Activated CD4-positive, alpha-beta T cell treated with anti-CD3 and anti-CD28 coated beads, Interleukin-2, amount 50 U/mL, for 16 hours (primary cell): ENCODE measurements at regions not wholly inside any gene's neighbourhood (a gene's known extent, or its start where the extent isn't known, plus 50 kb on each side); places are given as distances from the start of the nearest gene placed in this dataset.
"Not testable (repeated sequence)": the region's sequence is repeated elsewhere in the genome, so short reads cannot be mapped to it uniquely, and the experiment has no call there.

Source experiments
- DNase-seq: peaks from one replicate; pipeline ENCODE4 v3.0.0-alpha.2; 2020

DNA sequence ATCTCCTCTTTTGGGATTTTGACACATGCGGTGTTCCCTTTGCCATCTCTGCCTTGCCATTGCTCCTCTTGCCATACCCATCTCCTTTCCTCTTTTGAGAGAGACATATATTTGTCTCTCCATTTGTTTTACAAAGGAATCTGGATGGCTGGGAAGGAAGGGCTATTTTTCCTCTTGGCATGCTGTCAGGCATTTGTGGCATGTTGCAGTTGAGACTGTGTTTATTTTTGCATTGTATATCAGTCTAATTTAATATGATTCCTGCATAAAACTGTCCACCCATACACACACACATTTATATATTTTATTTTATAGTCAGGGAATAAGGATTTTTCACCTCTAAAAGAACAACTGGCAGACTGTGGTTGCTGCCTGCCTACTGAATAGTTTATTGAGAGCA is 1105.8 kb upstream of the SEMA6A start:
- DNase-seq = no peak

DNA sequence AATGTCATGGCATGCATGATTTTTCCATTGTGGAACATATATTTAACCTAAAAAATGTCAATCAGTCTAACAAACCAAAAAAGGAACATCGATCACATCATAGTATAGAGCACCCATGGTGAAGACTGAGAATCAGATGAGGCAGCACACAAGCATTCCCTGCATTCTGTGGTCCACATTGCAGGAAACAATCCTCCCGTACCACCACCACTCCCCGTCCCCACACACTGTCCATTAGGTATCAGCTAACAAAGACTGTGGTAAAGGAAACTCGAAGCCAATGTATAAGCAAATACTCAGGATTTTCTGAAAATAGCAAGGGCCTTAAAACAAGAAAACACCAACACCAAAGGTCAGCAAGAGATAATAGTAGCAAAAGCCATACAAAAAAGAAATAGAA is 1104.4 kb upstream of the SEMA6A start:
- no peak for DNase-seq

DNA sequence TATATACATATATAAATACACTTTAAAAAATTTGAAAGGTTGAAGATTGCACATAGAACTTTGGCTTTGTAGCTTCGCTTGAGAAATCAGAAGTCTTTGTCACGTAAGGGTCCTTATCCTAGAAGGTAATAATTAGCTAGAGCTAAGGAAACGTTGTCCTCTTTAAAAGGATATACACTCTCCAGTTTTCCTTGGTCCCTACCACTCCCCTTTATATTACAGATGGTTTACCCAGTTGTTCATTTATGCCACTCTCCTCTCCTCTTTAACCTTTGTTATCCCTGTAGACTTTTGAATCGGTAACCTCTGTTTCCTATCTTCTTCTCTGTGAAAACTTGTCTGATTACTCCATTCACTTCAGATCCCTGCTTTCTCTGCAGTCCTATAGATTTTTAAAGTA is 1101.0 kb upstream of the SEMA6A start:
- no peak for DNase-seq

DNA sequence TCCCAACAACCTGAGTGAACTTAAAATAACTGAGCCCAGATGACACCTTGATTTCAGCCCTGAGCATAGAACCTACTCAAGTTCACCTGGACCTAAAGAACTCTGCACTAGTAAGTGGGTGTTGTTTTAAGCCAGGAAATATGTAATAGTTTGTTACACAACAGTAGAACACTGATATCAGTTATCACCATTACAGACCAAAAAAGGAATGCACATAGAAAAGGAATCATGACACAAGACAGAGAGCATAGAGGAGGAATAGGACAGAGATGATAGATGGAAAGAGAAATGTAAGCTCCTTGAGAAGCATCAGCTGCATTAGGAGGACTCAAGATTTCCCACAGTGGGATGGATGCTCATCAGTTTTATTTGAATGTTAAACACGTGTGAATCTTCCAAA is 1096.9 kb upstream of the SEMA6A start:
- no peak for DNase-seq

DNA sequence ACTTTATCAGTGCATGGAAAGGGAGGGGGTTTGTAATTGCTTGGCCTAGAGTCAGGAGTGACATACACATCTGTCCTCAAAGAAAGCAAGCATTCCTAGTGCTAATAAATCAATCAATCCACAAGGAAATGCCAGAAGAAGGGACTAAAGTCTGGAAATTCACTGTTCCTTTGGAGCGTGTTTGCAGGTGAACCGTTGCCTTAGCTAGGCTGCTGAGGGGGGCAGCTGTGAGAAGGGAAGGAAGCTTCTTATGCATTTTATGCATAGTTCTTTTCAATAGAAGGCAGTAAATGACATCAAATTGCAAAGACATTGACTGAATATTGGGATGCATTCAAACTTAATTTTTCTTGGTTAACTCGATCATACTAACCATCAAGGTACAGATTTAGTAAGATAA is 1092.5 kb upstream of the SEMA6A start:
- no peak for DNase-seq

DNA sequence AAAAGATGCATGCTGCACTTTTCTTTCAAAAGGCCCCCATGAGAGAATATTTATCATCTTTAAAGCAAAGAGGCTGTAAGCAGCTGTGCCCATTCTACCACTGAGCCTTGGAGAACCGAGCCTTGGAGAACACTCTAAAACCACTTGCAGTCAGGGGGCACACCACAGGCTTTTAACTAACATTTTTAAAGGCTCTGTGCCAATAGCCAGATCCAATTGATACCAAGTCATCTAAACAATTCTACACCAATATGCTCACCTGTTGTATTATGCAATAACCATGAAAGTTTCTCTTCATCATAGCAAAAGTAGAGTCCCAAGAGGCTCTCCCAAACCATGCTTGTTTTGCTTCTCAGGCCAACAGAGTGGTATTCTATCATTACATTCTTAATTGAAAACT is 1090.5 kb upstream of the SEMA6A start:
- no peak for DNase-seq

DNA sequence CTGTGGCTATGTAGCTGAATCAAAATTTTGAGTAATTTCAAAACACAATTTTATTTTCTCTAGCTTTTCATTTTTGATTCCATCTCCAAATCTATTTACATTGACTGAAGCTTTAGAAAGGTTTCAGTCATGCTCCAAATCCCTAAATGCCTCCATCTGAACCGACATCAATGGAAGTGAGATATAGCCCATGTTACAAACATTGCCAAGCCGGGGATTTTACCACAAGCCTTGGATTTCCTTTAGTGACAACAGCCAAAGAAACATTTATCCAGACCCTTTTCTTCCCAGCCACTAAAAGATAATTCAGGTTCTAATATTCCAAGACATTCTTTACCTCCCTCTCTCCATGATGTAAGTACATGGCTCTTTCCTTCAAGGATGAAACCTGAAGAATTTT is 1087.7 kb upstream of the SEMA6A start:
- DNase-seq = no peak

DNA sequence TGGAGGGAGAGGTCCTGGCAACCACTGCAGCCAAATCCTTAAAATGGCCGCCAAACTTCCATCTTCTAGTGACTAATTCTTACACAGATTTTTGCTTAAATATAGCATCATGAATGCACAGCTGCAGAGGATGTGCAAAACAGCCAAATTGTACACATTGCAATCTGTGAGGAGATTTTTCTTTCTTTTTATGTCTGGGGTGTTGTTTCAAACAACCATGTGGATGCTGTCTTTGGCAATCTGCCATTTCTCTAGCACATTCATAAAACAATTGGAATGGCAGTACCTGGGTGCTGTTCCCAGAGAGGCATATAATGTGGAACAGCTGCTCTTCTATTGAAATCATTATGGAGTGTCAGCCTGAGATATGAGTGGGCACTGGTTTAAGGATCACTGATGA is 1082.9 kb upstream of the SEMA6A start:
- DNase-seq = no peak

DNA sequence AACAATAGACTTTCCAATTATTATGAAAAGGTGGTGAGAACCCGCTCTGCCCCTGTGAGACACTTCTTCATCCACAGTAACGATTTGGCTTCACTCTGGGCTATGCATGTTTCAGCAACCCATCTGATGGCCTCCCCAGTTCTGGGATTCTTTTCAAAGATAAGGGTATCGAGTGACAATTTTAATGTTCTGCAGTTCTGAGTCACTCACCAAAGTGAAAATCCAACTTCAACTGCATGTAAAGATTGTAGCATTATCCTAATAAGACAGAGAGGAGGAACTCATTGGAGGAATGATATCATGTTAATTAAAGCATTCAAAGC is 1078.3 kb upstream of the SEMA6A start:
- DNase-seq = no peak

DNA sequence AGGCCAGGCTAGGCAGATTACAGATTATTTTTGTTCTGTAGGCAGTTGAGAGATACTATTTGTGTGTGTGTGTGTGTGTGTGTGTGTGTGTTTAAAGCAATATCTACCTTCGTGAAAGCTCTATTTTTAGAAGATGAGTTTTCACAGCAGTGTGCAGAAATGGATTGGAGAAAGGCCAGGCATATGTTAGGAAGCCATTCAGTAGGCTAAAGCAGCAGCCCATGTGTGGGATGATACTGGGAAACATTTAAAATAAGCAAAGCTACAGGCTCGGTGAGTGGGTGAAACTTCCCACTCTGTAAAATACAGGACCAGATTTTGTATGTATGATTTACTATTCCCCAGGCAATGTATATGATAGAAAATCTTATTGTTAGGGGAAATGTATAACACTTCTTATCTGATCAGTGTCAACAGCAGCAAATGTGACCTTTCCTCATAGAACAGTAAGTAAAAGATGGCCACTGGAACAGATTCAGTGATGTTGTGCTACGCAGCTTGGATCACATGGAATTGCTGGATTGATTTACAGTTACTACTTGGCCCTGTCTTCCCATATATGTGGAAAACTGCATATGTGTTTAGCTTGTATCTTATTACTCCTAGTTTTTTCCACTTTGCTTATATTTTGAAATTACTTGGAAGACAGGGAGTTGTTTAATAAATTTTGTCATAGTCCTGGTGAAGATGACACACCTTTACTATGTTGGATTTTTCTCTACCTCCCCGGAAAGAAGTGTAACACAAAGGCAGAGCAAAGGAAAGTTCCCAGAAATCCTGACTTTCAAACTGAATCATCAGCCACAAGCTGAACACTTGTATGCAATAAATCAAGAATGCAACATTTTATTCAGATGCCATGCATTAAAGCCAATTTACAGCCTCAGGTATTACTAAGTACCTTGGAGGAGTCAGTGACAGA is 1077.7 kb upstream of the SEMA6A start:
- DNase-seq = no peak

DNA sequence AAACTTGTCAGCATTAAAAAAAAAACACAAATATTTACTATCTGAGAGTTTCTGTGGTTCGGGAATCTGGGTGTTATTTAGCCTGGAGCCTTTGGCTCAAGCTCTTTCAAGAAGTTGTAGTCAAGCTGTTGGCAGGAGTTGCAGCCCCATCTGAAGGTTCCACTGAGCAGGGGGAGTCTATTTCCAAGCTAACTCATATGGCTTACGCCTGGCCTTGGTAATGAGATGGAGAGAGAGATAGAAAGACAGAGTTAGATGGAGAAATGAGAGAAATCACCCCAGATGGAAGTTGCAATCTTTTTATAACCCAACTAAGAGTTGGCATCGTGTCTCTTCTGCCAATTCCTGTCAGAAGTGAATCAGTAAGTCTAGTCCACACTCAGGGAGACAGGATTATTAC is 1075.2 kb upstream of the SEMA6A start:
- no peak for DNase-seq

DNA sequence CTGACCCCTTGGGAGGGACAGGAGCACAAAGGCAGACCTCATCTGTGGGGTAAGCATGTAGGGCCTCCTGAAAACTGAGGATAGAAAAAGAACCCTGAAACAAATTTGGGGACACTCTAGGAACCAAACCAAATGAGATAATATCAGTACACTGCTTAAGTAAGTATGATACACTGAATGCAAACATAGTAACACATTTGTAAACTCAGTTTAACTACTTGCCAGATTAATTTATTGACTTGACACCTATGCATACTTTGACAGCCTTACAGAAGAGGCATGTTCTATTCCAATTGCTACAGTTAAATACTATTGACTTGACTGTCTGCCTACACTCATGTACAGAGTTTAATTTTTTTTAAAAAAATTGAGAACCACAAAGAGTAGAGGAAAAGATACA is 1070.8 kb upstream of the SEMA6A start:
- no peak for DNase-seq

DNA sequence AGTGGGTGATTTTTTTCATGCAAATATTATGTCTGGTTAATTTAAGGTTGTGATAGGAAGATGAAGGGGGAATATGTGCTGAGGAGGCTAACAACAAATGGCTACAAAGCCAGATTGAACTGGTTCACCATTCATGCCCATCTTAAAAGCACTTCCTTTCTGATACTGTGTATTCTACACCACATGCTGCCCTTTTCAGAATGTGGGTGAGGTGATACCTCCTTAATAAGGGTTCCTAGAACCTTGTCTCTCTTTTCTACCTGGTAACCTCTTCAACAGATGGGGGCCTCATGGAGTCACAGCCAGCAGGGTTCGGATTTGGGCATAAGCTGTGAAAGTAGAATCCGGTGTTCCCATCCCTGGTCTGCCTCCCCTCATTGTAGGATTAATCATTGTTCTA is 1064.0 kb upstream of the SEMA6A start:
- no peak for DNase-seq

DNA sequence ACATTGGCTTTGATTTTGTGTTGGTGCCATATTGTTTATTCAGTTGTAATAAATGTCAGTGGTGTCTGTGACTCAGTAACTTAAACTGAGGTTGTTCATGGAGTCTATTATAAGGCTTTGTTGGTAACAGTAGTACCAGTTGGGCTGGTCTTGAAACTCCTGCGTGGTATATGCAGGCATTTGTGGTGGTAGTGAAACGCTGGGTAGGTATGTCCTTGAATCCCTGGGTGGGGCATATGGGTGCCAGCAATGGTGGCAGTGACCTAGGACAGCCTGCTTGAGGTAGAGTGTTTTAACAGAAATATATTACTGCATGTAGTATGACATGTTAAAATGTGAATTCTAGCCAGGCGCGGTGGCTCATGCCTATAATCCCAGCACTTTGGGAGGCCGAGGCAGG is 1058.5 kb upstream of the SEMA6A start:
- DNase-seq = no peak

DNA sequence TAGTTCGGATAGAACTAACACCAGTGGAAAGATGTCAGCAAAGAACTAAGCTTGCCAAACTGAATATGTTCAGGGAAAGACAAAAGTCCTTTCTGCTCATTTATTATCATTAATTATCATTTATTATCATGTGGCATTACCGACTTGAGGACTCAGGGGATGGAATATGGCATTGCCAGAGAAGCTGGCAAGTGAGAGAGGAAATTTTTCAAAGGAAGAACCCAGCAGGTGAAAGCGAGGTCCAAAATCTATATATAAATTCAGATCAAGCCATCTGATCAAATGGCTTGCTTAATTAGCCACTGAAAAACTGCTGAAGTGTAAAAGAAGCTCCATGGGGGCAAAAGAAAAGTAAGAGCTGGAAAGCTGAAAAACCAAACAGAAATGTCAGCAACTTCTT is 1049.6 kb upstream of the SEMA6A start:
- no peak for DNase-seq

DNA sequence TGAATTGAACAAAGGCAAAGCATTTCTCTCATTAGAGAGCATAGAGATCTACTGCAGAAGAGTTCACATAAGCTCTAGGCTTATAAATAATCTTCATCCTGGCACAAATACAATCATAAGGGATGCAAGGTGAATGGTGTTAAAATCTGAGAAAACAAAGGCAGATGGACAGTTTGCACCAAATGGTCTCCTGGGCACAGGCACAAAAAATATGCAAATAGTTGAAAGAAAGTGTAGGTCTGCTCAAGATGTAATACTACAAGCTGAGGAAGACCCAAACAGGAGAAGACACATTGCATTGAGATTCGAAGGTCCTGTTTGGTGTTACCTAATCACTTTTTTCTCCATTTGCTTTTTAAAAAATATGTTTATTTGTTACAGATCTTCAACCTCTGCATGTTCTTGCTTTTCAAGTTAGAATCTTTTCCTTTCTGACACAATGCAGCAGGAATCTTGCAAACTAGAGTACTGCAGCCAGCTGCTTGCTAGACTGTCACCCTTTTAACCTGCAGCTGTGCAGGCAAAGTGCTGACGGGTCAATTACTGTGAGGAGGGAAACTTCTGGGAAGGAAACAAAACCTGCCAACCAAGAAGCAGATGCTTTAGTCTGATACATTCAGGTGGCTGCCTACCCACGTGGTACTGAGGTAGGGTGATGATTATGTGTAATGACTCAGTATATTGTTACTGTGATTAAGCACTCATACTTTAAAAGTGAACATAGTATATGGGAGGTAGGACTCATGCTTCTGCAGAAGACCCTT is 1048.6 kb upstream of the SEMA6A start:
- DNase-seq = no peak

DNA sequence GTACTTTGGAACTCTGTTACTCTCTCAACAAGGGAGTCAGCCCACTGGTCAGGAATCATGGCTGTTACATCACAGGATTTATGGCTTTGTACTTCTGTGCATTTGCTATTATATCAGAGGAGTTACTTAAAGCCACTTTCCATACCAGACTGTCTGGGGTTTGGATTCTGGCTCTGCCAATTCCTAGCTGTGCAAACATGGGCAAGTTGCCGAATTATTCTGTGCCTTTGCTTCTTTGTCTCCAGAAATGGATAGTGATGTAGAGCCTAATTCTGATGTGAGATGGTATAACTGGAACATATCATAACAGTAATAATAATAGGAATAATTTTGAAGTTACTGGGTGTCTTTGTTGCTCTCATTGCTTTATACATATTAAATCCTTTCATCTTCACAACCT is 1047.3 kb upstream of the SEMA6A start:
- no peak for DNase-seq

DNA sequence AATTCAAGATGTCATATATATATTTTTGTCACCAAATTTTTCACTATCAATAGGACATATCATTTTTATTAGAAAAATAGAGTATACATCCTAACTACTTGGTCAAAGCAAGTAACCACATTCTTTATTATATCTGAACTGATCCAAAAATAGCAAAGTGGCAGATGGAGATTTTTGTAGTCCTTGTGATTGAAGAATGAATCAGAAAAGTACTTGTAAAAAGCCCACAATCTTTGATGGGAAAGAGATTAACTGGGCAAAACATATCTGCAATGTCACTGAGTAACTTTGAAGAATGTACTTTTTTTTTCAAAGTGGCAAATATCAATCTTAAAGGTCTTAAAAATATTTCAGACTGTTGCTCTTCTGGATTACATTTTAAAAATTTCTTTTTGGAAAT is 1040.6 kb upstream of the SEMA6A start:
- no peak for DNase-seq

DNA sequence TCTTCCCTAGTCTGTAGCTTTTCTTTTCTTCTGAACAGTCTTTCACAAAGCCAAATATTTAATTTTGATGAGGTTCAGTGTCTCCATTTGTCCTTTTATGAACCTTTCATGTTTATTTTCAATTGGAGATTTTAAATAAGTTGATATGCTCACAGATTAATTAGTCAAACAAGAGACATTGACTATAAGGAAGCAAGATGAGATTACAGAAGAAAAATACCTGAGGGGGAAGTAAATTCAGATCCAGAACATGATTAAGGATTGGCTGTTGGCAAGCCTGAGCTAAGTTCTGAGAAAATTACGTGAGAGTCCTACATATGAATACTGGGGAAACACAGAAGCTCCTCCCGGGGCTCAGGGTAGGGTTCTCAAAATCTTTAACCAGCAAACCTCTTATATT is 1039.8 kb upstream of the SEMA6A start:
- no peak for DNase-seq

DNA sequence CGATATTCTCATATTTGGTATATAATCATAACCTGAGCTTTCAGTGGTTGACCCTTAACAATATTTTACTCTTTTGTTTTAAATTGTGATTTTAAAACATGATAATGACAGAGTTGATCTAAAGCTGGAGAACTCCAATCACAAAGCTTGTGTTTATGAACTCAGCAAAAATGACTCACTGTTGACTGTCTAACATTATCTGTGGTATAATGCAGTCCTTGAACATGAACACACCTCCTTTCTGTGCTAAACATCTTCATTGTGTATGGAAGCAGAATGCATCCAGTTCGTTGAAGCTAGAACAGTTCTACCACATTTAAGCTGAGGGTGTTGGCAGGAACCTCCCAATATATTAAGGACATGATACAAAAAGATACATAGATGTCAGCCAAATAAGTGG is 1030.2 kb upstream of the SEMA6A start:
- DNase-seq = no peak

DNA sequence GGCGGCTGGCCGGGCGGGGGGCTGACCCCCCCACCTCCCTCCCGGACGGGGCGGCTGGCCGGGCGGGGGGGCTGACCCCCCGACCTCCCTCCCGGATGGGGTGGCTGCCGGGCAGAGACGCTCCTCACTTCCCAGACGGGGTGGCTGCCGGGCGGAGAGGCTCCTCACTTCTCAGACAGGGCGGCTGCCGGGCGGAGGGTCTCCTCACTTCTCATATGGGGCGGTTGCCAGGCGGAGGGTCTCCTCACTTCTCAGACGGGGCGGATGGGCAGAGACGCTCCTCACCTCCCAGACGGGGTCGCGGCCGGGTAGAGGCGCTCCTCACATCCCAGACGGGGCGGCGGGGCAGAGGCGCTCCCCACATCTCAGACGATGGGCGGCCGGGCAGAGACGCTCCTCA is 1025.2 kb upstream of the SEMA6A start:
- not testable (repeated sequence) for DNase-seq

DNA sequence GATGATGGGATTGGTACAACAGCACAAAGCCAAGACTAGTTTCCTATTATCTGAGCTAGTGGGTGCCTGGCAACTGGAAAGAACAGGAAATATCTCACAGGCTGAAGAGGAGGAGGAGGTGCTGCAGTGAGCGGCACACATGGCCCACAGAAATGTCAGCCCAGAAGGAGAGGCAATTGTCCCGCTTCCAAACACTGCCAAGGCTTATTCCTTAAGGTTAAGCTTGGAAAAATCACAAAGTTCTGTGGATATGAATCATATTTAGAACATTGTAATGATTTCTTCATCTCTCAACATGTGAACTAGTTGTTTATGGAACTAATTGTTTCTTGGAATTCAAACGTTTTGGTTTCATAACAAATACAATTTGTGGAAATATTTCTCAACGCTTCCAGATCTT is 1019.5 kb upstream of the SEMA6A start:
- DNase-seq = no peak

DNA sequence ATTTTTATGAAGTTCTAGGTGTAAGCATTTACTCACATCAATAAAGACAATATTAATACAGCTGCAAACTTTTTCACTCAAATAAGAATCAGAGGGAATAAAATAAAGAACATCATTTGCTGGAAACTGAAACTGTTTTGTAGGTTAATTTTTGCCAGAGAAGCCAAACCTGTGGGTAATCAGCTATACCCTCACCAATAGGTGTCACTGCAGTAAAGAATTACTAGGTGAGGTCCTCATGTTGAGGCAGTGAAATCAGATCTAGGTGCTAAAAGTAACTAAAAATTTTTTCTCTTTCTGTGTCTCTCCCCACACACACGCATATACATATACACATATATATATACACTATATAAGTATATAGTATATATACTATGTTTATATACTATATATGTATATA is 1016.3 kb upstream of the SEMA6A start:
- no peak for DNase-seq

DNA sequence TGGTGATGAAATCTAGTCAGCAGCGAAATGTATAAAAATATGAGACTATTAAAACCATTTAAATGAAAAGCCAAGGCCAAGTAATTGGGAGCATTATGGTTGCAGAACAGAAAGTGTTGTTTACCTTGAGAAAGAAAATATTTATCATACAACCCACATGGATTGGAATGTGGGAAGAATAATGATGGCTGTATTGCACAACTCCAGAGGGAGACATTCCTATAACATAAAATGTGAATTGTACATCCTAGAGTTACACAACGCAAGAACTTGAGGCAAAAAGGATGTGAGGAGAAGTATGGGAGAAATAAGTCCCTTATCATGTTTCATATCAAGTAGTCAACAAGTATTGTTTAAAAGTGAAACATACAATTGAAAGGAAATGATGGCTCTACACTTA is 1014.0 kb upstream of the SEMA6A start:
- no peak for DNase-seq

DNA sequence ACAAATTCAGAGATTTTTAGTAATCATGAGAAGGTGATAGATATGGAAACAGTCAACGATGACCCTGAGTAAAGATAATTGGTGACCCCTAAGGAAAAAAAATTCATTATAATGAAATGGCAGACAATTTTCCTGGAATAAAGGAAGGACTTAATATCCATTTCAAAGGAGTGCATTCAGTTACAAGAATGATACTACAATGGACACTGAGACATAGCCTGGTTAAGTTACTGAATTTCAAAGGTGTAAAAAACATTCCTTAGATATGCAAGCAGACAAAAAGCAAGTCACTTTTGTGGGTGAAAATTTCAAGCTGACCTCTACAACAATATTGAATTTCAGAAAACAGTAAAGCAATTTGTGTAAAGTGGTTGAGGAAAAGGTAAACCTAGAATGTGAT is 1012.5 kb upstream of the SEMA6A start:
- no peak for DNase-seq
